Mesendoderm (in vitro differentiated cells): ENCODE measurements at regions not wholly inside any gene's neighbourhood (a gene's known extent, or its start where the extent isn't known, plus 50 kb on each side); places are given as distances from the start of the nearest gene placed in this dataset.

Experiments used
- DNase-seq: peaks from one replicate; pipeline ENCODE4 v3.0.0; 2013
- H2AK5ac ChIP-seq: 2 replicates; pipeline ENCODE4 v1.6.1; 2013; ENCODE audit warnings: low read length, inconsistent platforms
- H2BK120ac ChIP-seq: 2 replicates; pipeline ENCODE4 v1.6.1; 2013; ENCODE audit warnings: low read depth, mild to moderate bottlenecking, low read length, moderate library complexity, mixed read lengths
- H2BK15ac ChIP-seq: replicated peaks from 2 replicates; pipeline ENCODE4 v1.6.1; 2013; ENCODE audit warnings: low read depth, mild to moderate bottlenecking, moderate library complexity
- H2BK5ac ChIP-seq: 2 replicates; pipeline ENCODE4 v1.6.1; 2013; ENCODE audit warnings: low read length, inconsistent platforms
- H3K18ac ChIP-seq: 2 replicates; pipeline ENCODE4 v1.6.1; 2013; ENCODE audit warnings: mild to moderate bottlenecking, low read length, mixed read lengths
- H3K23ac ChIP-seq: one replicate; pipeline ENCODE4 v1.6.1; 2013; ENCODE audit warnings: low read length
- H3K27ac ChIP-seq: 2 replicates; pipeline ENCODE4 v1.5.1; 2013; ENCODE audit warnings: low read depth, mild to moderate bottlenecking, inconsistent platforms, low read length, moderate library complexity
- H3K27me3 ChIP-seq: 2 replicates; pipeline ENCODE4 v1.6.1; 2013; ENCODE audit warnings: low read length, control low read depth, mild to moderate bottlenecking, inconsistent platforms; ENCODE audit not compliant: insufficient read depth, poor library complexity
- H3K36me3 ChIP-seq: 2 replicates; pipeline ENCODE4 v1.6.1; 2013; ENCODE audit warnings: low read length, inconsistent platforms; ENCODE audit not compliant: control insufficient read depth, insufficient read depth
- H3K4ac ChIP-seq: one replicate; pipeline ENCODE4 v1.6.1; 2013; ENCODE audit warnings: low read depth, mild to moderate bottlenecking, low read length, moderate library complexity
- H3K4me1 ChIP-seq: 2 replicates; pipeline ENCODE4 v1.6.1; 2013; ENCODE audit warnings: low read depth, low read length, inconsistent platforms; ENCODE audit not compliant: control insufficient read depth
- H3K4me2 ChIP-seq: 2 replicates; pipeline ENCODE4 v1.6.1; 2013; ENCODE audit warnings: low read length
- H3K4me3 ChIP-seq: 2 replicates; pipeline ENCODE4 v1.5.1; 2013; ENCODE audit warnings: mild to moderate bottlenecking, low read length
- H3K56ac ChIP-seq: one replicate; pipeline ENCODE4 v1.6.1; 2013; ENCODE audit warnings: low read length
- H3K79me1 ChIP-seq: 2 replicates; pipeline ENCODE4 v1.6.1; 2013; ENCODE audit warnings: low read length, inconsistent platforms
- H3K79me2 ChIP-seq: 2 replicates; pipeline ENCODE4 v1.6.1; 2013; ENCODE audit warnings: mild to moderate bottlenecking, low read length; ENCODE audit not compliant: control insufficient read depth, insufficient read depth
- H3K9ac ChIP-seq: 2 replicates; pipeline ENCODE4 v1.6.1; 2013; ENCODE audit warnings: low read length, inconsistent platforms
- H4K5ac ChIP-seq: one replicate; pipeline ENCODE4 v1.6.1; 2013; ENCODE audit warnings: low read length
- H4K8ac ChIP-seq: one replicate; pipeline ENCODE4 v1.6.1; 2013; ENCODE audit warnings: low read depth, mild to moderate bottlenecking, control low read depth, low read length, moderate library complexity
- WGBS: extraction: QIAGEN DNeasy Blood & Tissue Kit; methylation state at CpG from one replicate; pipeline ENCODE4 v1.1.7; 2013; ENCODE audit warnings: low lambda C conversion rate, missing lambda C conversion rate; ENCODE audit not compliant: insufficient coverage; ENCODE audit errors: extremely low coverage; 5-methylcytosine and 5-hydroxymethylcytosine counted together

- Histone ChIP-seq H3K79me1 (no peaks in the 10 kb centered on the region), H3K56ac (no peak overlapping the region), H2BK5ac (no peak overlapping the region), H2AK5ac (no peak overlapping the region), H3K18ac (no peak overlapping the region), H3K4ac (no peak overlapping the region), H3K27ac (no peak overlapping the region), H3K36me3 (no peaks in the 10 kb centered on the region), H3K27me3 (no peaks in the 10 kb centered on the region), H3K23ac (no peak overlapping the region), H3K4me2 (no peak overlapping the region), H2BK120ac (no peak overlapping the region), H2BK15ac (no peak overlapping the region), H4K5ac (no peak overlapping the region), H3K4me1 (no peaks in the 10 kb centered on the region), H3K79me2 (no peaks in the 10 kb centered on the region), H4K8ac (no peak overlapping the region), H3K9ac (no peak overlapping the region), H3K4me3 (no peak overlapping the region)
- DNase-seq: no peak
- no CpG with 5 or more reads among the region's 19 CpGs for WGBS
These were observed 73.1 kb downstream of the UBIAD1 start for GRCh38 chr1:11345971-11346715.

GRCh38 chr1:11350265-11350664 lies 77.3 kb downstream of the UBIAD1 start:
- H3K79me1 ChIP-seq: no peaks in the 10 kb centered on the region
- no peak overlapping the region for H2BK15ac ChIP-seq
- H3K9ac ChIP-seq: no peak overlapping the region
- no peak overlapping the region for H3K23ac ChIP-seq
- H2AK5ac ChIP-seq: no peak overlapping the region
- H2BK5ac ChIP-seq: no peak overlapping the region
- H2BK120ac ChIP-seq: no peak overlapping the region
- no peaks in the 10 kb centered on the region for H3K4me1 ChIP-seq
- no peak overlapping the region for H3K18ac ChIP-seq
- H3K27me3 ChIP-seq: no peaks in the 10 kb centered on the region
- H3K27ac ChIP-seq: no peak overlapping the region
- H4K5ac ChIP-seq: no peak overlapping the region
- WGBS: no CpG with 5 or more reads among the region's 14 CpGs
- H3K36me3 ChIP-seq: no peaks in the 10 kb centered on the region
- no peak for DNase-seq
- H3K4me2 ChIP-seq: no peak overlapping the region
- H3K56ac ChIP-seq: no peak overlapping the region
- H3K4ac ChIP-seq: no peak overlapping the region
- no peaks in the 10 kb centered on the region for H3K79me2 ChIP-seq
- H3K4me3 ChIP-seq: no peak overlapping the region
- H4K8ac ChIP-seq: no peak overlapping the region

- Histone ChIP-seq H2BK15ac (no peak overlapping the region), H3K36me3 (no peaks in the 10 kb centered on the region), H3K4ac (no peak overlapping the region), H3K18ac (no peak overlapping the region), H4K8ac (no peak overlapping the region), H3K27me3 (no peaks in the 10 kb centered on the region), H3K4me2 (no peak overlapping the region), H2BK120ac (no peak overlapping the region), H2BK5ac (no peak overlapping the region), H4K5ac (no peak overlapping the region), H3K9ac (no peak overlapping the region), H3K27ac (no peak overlapping the region), H3K79me1 (no peaks in the 10 kb centered on the region), H3K79me2 (no peaks in the 10 kb centered on the region), H2AK5ac (no peak overlapping the region), H3K4me3 (no peak overlapping the region), H3K4me1 (no peaks in the 10 kb centered on the region), H3K23ac (no peak overlapping the region), H3K56ac (no peak overlapping the region)
- WGBS: no CpG with 5 or more reads among the region's 12 CpGs
- DNase-seq: no peak
These were observed 79.2 kb downstream of the UBIAD1 start for GRCh38 chr1:11352058-11352715.

GRCh38 chr1:11352816-11353799 lies 80.1 kb downstream of the UBIAD1 start:
- Histone ChIP-seq H3K23ac (no peak overlapping the region), H3K27ac (no peak overlapping the region), H3K79me1 (no peaks in the 10 kb centered on the region), H2BK15ac (no peak overlapping the region), H3K27me3 (no peaks in the 10 kb centered on the region), H3K4ac (no peak overlapping the region), H3K4me2 (no peak overlapping the region), H4K5ac (no peak overlapping the region), H3K79me2 (no peaks in the 10 kb centered on the region), H3K9ac (no peak overlapping the region), H3K36me3 (no peaks in the 10 kb centered on the region), H3K4me1 (no peaks in the 10 kb centered on the region), H2AK5ac (no peak overlapping the region), H3K4me3 (no peak overlapping the region), H2BK5ac (no peak overlapping the region), H4K8ac (no peak overlapping the region), H3K18ac (no peak overlapping the region), H3K56ac (no peak overlapping the region), H2BK120ac (no peak overlapping the region)
- no peak for DNase-seq
- no CpG with 5 or more reads among the region's 20 CpGs for WGBS

GRCh38 chr1:11354893-11355553 lies 82.0 kb downstream of the UBIAD1 start:
- H3K56ac ChIP-seq: no peak overlapping the region
- H4K8ac ChIP-seq: no peak overlapping the region
- H2BK5ac ChIP-seq: no peak overlapping the region
- H3K27ac ChIP-seq: no peak overlapping the region
- no peak overlapping the region for H4K5ac ChIP-seq
- WGBS: no CpG with 5 or more reads among the region's 7 CpGs
- no peaks in the 10 kb centered on the region for H3K79me2 ChIP-seq
- H2BK15ac ChIP-seq: no peak overlapping the region
- no peak overlapping the region for H2BK120ac ChIP-seq
- no peaks in the 10 kb centered on the region for H3K36me3 ChIP-seq
- no peak overlapping the region for H3K4me2 ChIP-seq
- no peak overlapping the region for H3K4ac ChIP-seq
- H3K4me1 ChIP-seq: no peaks in the 10 kb centered on the region
- no peak overlapping the region for H3K18ac ChIP-seq
- no peaks in the 10 kb centered on the region for H3K27me3 ChIP-seq
- peak; percentile 67 for DNase-seq
- H3K23ac ChIP-seq: no peak overlapping the region
- H3K79me1 ChIP-seq: no peaks in the 10 kb centered on the region
- H3K4me3 ChIP-seq: no peak overlapping the region
- H3K9ac ChIP-seq: no peak overlapping the region
- H2AK5ac ChIP-seq: no peak overlapping the region
